ENCODE measurements at regions not wholly inside any gene's neighbourhood (a gene's known extent, or its start where the extent isn't known, plus 50 kb on each side); places are given as distances from the start of the nearest gene placed in this dataset.
A peak's percentile ranks its signal among the peaks of the same experiment; 100 is the strongest.

DNA sequence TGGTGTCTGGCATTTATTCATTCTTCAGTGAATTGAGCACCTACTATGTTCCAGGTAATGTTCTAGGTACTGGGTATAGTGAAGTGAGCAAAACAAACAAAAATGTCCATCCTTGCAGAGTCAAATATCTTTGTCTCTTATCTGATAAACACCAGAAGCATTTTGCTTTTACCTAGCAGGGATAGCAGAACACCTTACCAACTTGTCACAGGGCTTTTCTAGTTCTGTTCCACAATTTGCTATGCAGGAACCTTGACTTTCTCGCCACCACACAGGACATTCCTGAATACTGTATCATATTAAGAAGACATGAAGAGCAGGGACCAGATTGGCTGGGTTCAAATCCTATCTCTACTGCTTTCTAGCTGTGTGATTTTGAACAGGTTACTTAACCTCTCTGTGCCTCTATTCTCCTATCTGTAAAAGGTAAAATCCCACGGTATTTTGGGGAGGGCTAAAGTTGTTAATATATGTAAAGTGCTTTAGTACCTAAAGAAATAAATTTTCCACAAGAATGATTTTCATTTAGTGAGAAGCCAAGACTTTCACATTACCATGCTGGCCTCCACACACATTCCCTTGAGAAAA, 214.5 kb upstream of the S100G start:
- H3K9me3 ChIP-seq (replicated peaks; ENCODE audit: control insufficient read depth, low read depth, low read length), result no peaks in the 10 kb centered on the region
- H3K27ac ChIP-seq (ENCODE audit: low read length), result no peak overlapping the region
- H3K36me3 ChIP-seq (ENCODE audit: control insufficient read depth, insufficient read depth, low read length), result no peaks in the 10 kb centered on the region
- H3K4me1 ChIP-seq (ENCODE audit: control insufficient read depth, insufficient read depth, low read length), result no peaks in the 10 kb centered on the region
- peaks cover 26% of the 10 kb centered on the region for H3K27me3 ChIP-seq (ENCODE audit: control insufficient read depth, insufficient read depth, low read length)
- no peak for DNase-seq
- WGBS (ENCODE audit: insufficient coverage), result no CpG with 5 or more reads among the region's 2 CpGs
- H3K4me3 ChIP-seq (ENCODE audit: low read length), result no peak overlapping the region

- peak; percentile 64 for DNase-seq
- no peak overlapping the region for H3K4me3 ChIP-seq (ENCODE audit: low read length)
- no peaks in the 10 kb centered on the region for H3K4me1 ChIP-seq (ENCODE audit: control insufficient read depth, insufficient read depth, low read length)
- H3K27ac ChIP-seq (ENCODE audit: low read length), result no peak overlapping the region
- peaks cover 26% of the 10 kb centered on the region for H3K27me3 ChIP-seq (ENCODE audit: control insufficient read depth, insufficient read depth, low read length)
- no peaks in the 10 kb centered on the region for H3K36me3 ChIP-seq (ENCODE audit: control insufficient read depth, insufficient read depth, low read length)
- 12% methylated on average over 6 of the region's 12 CpGs for WGBS (ENCODE audit: insufficient coverage)
- H3K9me3 ChIP-seq (replicated peaks; ENCODE audit: control insufficient read depth, low read depth, low read length), result no peaks in the 10 kb centered on the region
Measured at GRCh38 chrX:16436348-16437188, 213.4 kb upstream of the S100G start.

DNA sequence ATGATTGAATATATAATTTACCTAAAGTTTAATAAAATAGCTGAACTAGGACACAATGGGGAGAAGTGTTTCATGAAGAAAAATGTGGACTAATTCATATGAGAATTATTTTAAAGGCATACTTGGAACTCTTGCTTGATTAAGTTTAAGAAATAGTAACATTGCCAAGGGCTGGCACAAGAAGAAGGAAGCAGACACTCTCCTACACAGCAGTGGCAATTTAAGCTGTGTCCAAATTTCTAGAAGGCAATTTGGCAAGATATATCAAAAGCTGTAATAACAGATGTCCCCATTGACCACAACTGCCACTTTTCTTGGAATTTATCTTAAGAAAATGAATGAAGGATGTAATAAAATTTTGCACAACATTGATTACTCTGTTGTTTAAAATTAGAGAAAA, 209.5 kb upstream of the S100G start:
- no peak for DNase-seq
- Histone ChIP-seq H3K27me3 (ENCODE audit: control insufficient read depth, insufficient read depth, low read length) (peaks cover 18% of the 10 kb centered on the region), H3K27ac (ENCODE audit: low read length) (no peak overlapping the region), H3K36me3 (ENCODE audit: control insufficient read depth, insufficient read depth, low read length) (no peaks in the 10 kb centered on the region), H3K4me3 (ENCODE audit: low read length) (no peak overlapping the region), H3K4me1 (ENCODE audit: control insufficient read depth, insufficient read depth, low read length) (no peaks in the 10 kb centered on the region), H3K9me3 (replicated peaks; ENCODE audit: control insufficient read depth, low read depth, low read length) (no peaks in the 10 kb centered on the region)

- 53% methylated on average over 7 of the region's 7 CpGs for WGBS (ENCODE audit: insufficient coverage)
- Histone ChIP-seq H3K36me3 (ENCODE audit: control insufficient read depth, insufficient read depth, low read length) (no peaks in the 10 kb centered on the region), H3K9me3 (replicated peaks; ENCODE audit: control insufficient read depth, low read depth, low read length) (no peaks in the 10 kb centered on the region), H3K4me3 (ENCODE audit: low read length) (no peak overlapping the region), H3K27ac (ENCODE audit: low read length) (no peak overlapping the region), H3K4me1 (ENCODE audit: control insufficient read depth, insufficient read depth, low read length) (no peaks in the 10 kb centered on the region), H3K27me3 (ENCODE audit: control insufficient read depth, insufficient read depth, low read length) (peaks cover 19% of the 10 kb centered on the region)
- no peak for DNase-seq
Measured at GRCh38 chrX:16444353-16444752, 205.6 kb upstream of the S100G start.

DNA sequence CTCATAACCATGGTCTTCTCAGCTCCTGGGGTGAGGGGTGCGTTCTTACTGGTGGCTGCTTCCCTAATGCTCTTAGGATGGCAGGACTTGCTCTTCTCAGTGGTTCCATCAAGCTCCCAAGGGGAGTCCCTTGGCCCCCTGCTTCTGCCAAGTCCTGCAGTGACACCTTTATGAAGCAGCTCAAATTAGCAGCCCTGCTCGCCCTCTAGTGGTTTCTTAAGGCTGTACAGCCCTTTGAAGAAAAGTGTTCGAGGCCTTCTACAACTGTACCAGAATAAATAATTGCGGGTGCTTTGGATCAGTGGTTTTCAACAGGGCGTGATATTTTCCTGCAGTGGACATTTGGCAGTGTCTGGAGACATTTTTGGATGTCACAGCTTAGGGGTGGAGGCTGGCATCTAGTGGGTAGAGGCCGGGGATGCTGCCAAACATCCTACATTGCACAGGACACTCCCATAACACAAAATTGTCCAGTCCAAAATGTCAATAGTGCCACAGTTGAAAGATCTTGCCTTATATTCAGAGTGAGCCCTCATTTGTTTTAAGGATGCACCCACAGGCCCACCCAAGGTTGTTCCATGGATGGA, 204.7 kb upstream of the S100G start:
- H3K27ac ChIP-seq (ENCODE audit: low read length), result no peak overlapping the region
- no peaks in the 10 kb centered on the region for H3K4me1 ChIP-seq (ENCODE audit: control insufficient read depth, insufficient read depth, low read length)
- 40% methylated on average over 2 of the region's 6 CpGs for WGBS (ENCODE audit: insufficient coverage)
- H3K9me3 ChIP-seq (replicated peaks; ENCODE audit: control insufficient read depth, low read depth, low read length), result no peaks in the 10 kb centered on the region
- peak; percentile 22 for DNase-seq
- H3K27me3 ChIP-seq (ENCODE audit: control insufficient read depth, insufficient read depth, low read length), result peaks cover 21% of the 10 kb centered on the region
- no peaks in the 10 kb centered on the region for H3K36me3 ChIP-seq (ENCODE audit: control insufficient read depth, insufficient read depth, low read length)
- H3K4me3 ChIP-seq (ENCODE audit: low read length), result no peak overlapping the region

GRCh38 chrX:16451334-16451733, 198.6 kb upstream of the S100G start:
- Histone ChIP-seq H3K9me3 (replicated peaks; ENCODE audit: control insufficient read depth, low read depth, low read length) (no peaks in the 10 kb centered on the region), H3K4me3 (ENCODE audit: low read length) (no peak overlapping the region), H3K4me1 (ENCODE audit: control insufficient read depth, insufficient read depth, low read length) (no peaks in the 10 kb centered on the region), H3K27ac (ENCODE audit: low read length) (no peak overlapping the region), H3K36me3 (ENCODE audit: control insufficient read depth, insufficient read depth, low read length) (no peaks in the 10 kb centered on the region), H3K27me3 (ENCODE audit: control insufficient read depth, insufficient read depth, low read length) (peaks cover 33% of the 10 kb centered on the region)
- WGBS (ENCODE audit: insufficient coverage), result 50% methylated on average over 1 of the region's 4 CpGs
- DNase-seq, result peak; percentile 56

DNA sequence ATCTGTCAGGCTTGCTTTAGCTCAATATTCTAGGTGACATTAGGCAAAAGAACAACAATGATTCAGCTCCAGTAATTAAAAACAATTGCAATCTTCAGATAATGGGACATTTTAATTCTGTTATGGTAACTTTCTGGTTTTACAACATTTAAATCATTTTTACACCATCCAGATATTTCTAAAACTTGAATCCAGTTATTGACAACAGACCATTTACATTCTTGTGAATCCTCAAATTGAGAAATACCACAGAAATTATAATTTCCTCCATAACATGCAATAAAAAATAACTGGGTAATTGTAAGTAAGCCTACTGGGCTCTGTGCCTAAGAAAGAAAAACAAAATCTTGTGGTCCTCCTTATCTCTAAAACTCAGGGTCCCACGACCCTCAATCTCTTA, 195.0 kb upstream of the S100G start:
- Histone ChIP-seq H3K36me3 (ENCODE audit: control insufficient read depth, insufficient read depth, low read length) (no peaks in the 10 kb centered on the region), H3K4me1 (ENCODE audit: control insufficient read depth, insufficient read depth, low read length) (no peaks in the 10 kb centered on the region), H3K27me3 (ENCODE audit: control insufficient read depth, insufficient read depth, low read length) (peaks cover 23% of the 10 kb centered on the region), H3K9me3 (replicated peaks; ENCODE audit: control insufficient read depth, low read depth, low read length) (no peaks in the 10 kb centered on the region), H3K27ac (ENCODE audit: low read length) (no peak overlapping the region), H3K4me3 (ENCODE audit: low read length) (no peak overlapping the region)
- DNase-seq, result no peak
- WGBS (ENCODE audit: insufficient coverage), result 50% methylated on average over 1 of the region's 1 CpG

GRCh38 chrX:16457239-16457638, 192.7 kb upstream of the S100G start:
- no peaks in the 10 kb centered on the region for H3K4me1 ChIP-seq (ENCODE audit: control insufficient read depth, insufficient read depth, low read length)
- no peak overlapping the region for H3K27ac ChIP-seq (ENCODE audit: low read length)
- H3K27me3 ChIP-seq (ENCODE audit: control insufficient read depth, insufficient read depth, low read length), result peaks cover 22% of the 10 kb centered on the region
- no peaks in the 10 kb centered on the region for H3K9me3 ChIP-seq (replicated peaks; ENCODE audit: control insufficient read depth, low read depth, low read length)
- DNase-seq, result no peak
- no CpG with 5 or more reads among the region's 1 CpG for WGBS (ENCODE audit: insufficient coverage)
- no peaks in the 10 kb centered on the region for H3K36me3 ChIP-seq (ENCODE audit: control insufficient read depth, insufficient read depth, low read length)
- H3K4me3 ChIP-seq (ENCODE audit: low read length), result no peak overlapping the region

- H3K4me3 ChIP-seq (ENCODE audit: low read length), result no peak overlapping the region
- no peak overlapping the region for H3K27ac ChIP-seq (ENCODE audit: low read length)
Measured at GRCh38 chrX:16458208-16458607, 191.8 kb upstream of the S100G start.

GRCh38 chrX:16459008-16459407, 190.9 kb upstream of the S100G start:
- Histone ChIP-seq H3K27me3 (ENCODE audit: control insufficient read depth, insufficient read depth, low read length) (peaks cover 27% of the 10 kb centered on the region), H3K4me1 (ENCODE audit: control insufficient read depth, insufficient read depth, low read length) (no peaks in the 10 kb centered on the region), H3K9me3 (replicated peaks; ENCODE audit: control insufficient read depth, low read depth, low read length) (no peaks in the 10 kb centered on the region), H3K27ac (ENCODE audit: low read length) (no peak overlapping the region), H3K36me3 (ENCODE audit: control insufficient read depth, insufficient read depth, low read length) (no peaks in the 10 kb centered on the region), H3K4me3 (ENCODE audit: low read length) (no peak overlapping the region)
- no CpG with 5 or more reads among the region's 2 CpGs for whole genome bisulfite sequencing (ENCODE audit: insufficient coverage)
- DNase-seq, result no peak

More at GRCh38 chrX:16458208-16458607, 191.8 kb upstream of the S100G start:
- H3K4me1 ChIP-seq (ENCODE audit: control insufficient read depth, insufficient read depth, low read length), result no peaks in the 10 kb centered on the region
- H3K9me3 ChIP-seq (replicated peaks; ENCODE audit: control insufficient read depth, low read depth, low read length), result no peaks in the 10 kb centered on the region
- H3K36me3 ChIP-seq (ENCODE audit: control insufficient read depth, insufficient read depth, low read length), result no peaks in the 10 kb centered on the region
- peaks cover 23% of the 10 kb centered on the region for H3K27me3 ChIP-seq (ENCODE audit: control insufficient read depth, insufficient read depth, low read length)
- no peak for DNase-seq
- 61% methylated on average over 2 of the region's 5 CpGs for WGBS (ENCODE audit: insufficient coverage)

Measured in muscle of leg (tissue), 3 donors.